Spleen (tissue), 11 donors: ENCODE measurements at regions not wholly inside any gene's neighbourhood (a gene's known extent, or its start where the extent isn't known, plus 50 kb on each side); places are given as distances from the start of the nearest gene placed in this dataset.

Source experiments
- DNase-seq: peaks from one replicate; pipeline ENCODE4 v3.0.0-alpha.2; 2020
- H3K27ac ChIP-seq, 8 donors: fragments of 200-600 bp; sonication (generic) in 7 of 8; 1 replicate in 4 of 8; 2 replicates in 4 of 8; pipeline versions ENCODE4 v1.5.0 to v1.8.0; 2016 to 2021; ENCODE audit warnings: inconsistent platforms in 4 of 8, mild to moderate bottlenecking in 4 of 8, moderate library complexity in 1 of 8
- H3K27me3 ChIP-seq, 7 donors: fragments of 200-600 bp; sonication (generic) in 6 of 7; replicated peaks in 1 of 7; 1 replicate in 4 of 7; 2 replicates in 3 of 7; pipeline versions ENCODE4 v1.5.0 to v1.8.0; 2016 to 2021; ENCODE audit warnings: inconsistent platforms in 3 of 7, mild to moderate bottlenecking in 1 of 7
- H3K36me3 ChIP-seq, 6 donors: fragments of 200-600 bp; sonication (generic) in 5 of 6; 1 replicate in 4 of 6; 2 replicates in 2 of 6; pipeline versions ENCODE4 v1.5.0 to v1.8.0; 2016 to 2021; ENCODE audit warnings: inconsistent platforms in 2 of 6
- H3K4me1 ChIP-seq, 6 donors: fragments of 200-600 bp; sonication (generic) in 5 of 6; 1 replicate in 3 of 6; 2 replicates in 3 of 6; pipeline versions ENCODE4 v1.5.0 to v1.8.0; 2016 to 2021; ENCODE audit warnings: inconsistent platforms in 3 of 6
- H3K4me3 ChIP-seq, 8 donors: fragments of 200-600 bp; sonication (generic) in 7 of 8; 1 replicate in 4 of 8; 2 replicates in 4 of 8; pipeline versions ENCODE4 v1.5.0 to v1.8.0; 2016 to 2021; ENCODE audit warnings: inconsistent platforms in 4 of 8, mild to moderate bottlenecking in 4 of 8, moderate library complexity in 2 of 8
- H3K9me3 ChIP-seq, 8 donors: fragments of 200-600 bp; sonication (generic) in 7 of 8; 1 replicate in 4 of 8; 2 replicates in 4 of 8; pipeline versions ENCODE4 v1.5.0 to v1.8.0; 2016 to 2021; ENCODE audit warnings: inconsistent platforms in 4 of 8
- CTCF ChIP-seq, 11 experiments: fragments of 200-600 bp in 7 of 11; fragments of 450-650 bp in 4 of 11; sonication (generic) in 4 of 11; IDR thresholded peaks in 8 of 11; conservative IDR thresholded peaks in 3 of 11; 1 replicate in 7 of 11; 2 replicates in 4 of 11; pipeline versions ENCODE4 v1.4.0 to v1.8.0; 2016 to 2021; ENCODE audit warnings: antibody characterized with exemption in 11 of 11, inconsistent platforms in 4 of 11, mild to moderate bottlenecking in 1 of 11
- POLR2A ChIP-seq, 3 donors: fragments of 450-650 bp; IDR thresholded peaks; one replicate each; pipeline ENCODE4 v1.5.1; 2017; ENCODE audit warnings: antibody characterized with exemption in 3 of 3, mild to moderate bottlenecking in 1 of 3
- POLR2AphosphoS5 ChIP-seq, 3 donors: sonication (generic); formaldehyde crosslinking; IDR thresholded peaks; one replicate each; pipeline ENCODE4 v1.5.1; 2017; ENCODE audit warnings: antibody characterized with exemption in 3 of 3
- WGBS, 5 donors: extraction: QIAGEN DNeasy Blood & Tissue Kit in 3 of 5; methylation state at CpG; one replicate each; pipeline versions ENCODE4 v1.1.5 to v1.1.7; 2013 to 2018; 5-methylcytosine and 5-hydroxymethylcytosine counted together
- intact Hi-C: fragments of 100-400 bp; cut with DNase I; formaldehyde crosslinking; loops from one replicate; pipeline ENCODE4 v1.15.0; 2023; ENCODE audit warnings: low total_unique reads
- donor health status: healthy with polysubstance abuse.
- donor health status: DM: no; HTN: no; CAD: no; lungs with moderate emphysema.
- donor health status: DM: no; HTN: no; CAD: no.
- donor health status: Bipolar disorder and iron deficiency.
- donor health status: healthy.
- donor health status: DM: no; HTN: no; CAD: no.
- donor health status: DM: yes; HTN: yes; CAD: no.

- Histone ChIP-seq H3K27me3 (no peaks in the 10 kb centered on the region), H3K4me1 (peaks cover 0 to 51% (median 10%) of the 10 kb centered on the region in 6 donors), H3K9me3 (no peaks in the 10 kb centered on the region), H3K36me3 (peaks cover 0 to 52% (median 10%) of the 10 kb centered on the region in 6 donors), H3K27ac (no peak overlapping the region), H3K4me3 (no peak overlapping the region)
- WGBS, 5 donors: 90 to 97% (median 92%) methylated on average over 4 of the region's 4 CpGs
- DNase-seq: no peak
- intact Hi-C loops: no loop called here
- TF ChIP-seq CTCF (IDR thresholded peaks at IDR 0.05 in 8 of 11, conservative IDR thresholded peaks at IDR 0.05 in 3 of 11) (no peak), POLR2A (IDR thresholded peaks at IDR 0.05) (no peak), POLR2AphosphoS5 (IDR thresholded peaks at IDR 0.05) (no peak)
Observed at GRCh38 chr2:74074487-74074886, 73.2 kb downstream of the BOLA3 start.

- intact Hi-C loops: no loop called here
- no peak for DNase-seq
- no peak overlapping the region for H3K4me3 ChIP-seq
- H3K36me3 ChIP-seq: peaks cover 0 to 54% (median 15%) of the 10 kb centered on the region in 6 donors
- 77 to 92% (median 88%) methylated on average over 1 of the region's 1 CpG for WGBS, 5 donors
- H3K9me3 ChIP-seq: no peaks in the 10 kb centered on the region
- H3K4me1 ChIP-seq: peaks cover 0 to 51% (median 12%) of the 10 kb centered on the region in 6 donors
- no peaks in the 10 kb centered on the region for H3K27me3 ChIP-seq
- no peak overlapping the region for H3K27ac ChIP-seq
- TF ChIP-seq CTCF (IDR thresholded peaks at IDR 0.05 in 8 of 11, conservative IDR thresholded peaks at IDR 0.05 in 3 of 11) (no peak), POLR2AphosphoS5 (IDR thresholded peaks at IDR 0.05) (no peak), POLR2A (IDR thresholded peaks at IDR 0.05) (no peak)
Observed at GRCh38 chr2:74076074-74076470, 71.6 kb downstream of the BOLA3 start.

GRCh38 chr2:74077636-74078035 is 70.1 kb downstream of the BOLA3 start:
- H3K9me3 ChIP-seq: no peaks in the 10 kb centered on the region
- intact Hi-C loops: no loop called here
- no peak overlapping the region for H3K27ac ChIP-seq
- TF ChIP-seq POLR2A (IDR thresholded peaks at IDR 0.05) (no peak), POLR2AphosphoS5 (IDR thresholded peaks at IDR 0.05) (no peak)
- DNase-seq: no peak
- H3K27me3 ChIP-seq: no peaks in the 10 kb centered on the region
- WGBS, 5 donors: 84 to 87% (median 85%) methylated on average over 7 of the region's 7 CpGs
- no peak overlapping the region for H3K4me3 ChIP-seq
- H3K36me3 ChIP-seq: peaks cover 0 to 70% (median 28%) of the 10 kb centered on the region in 6 donors
- H3K4me1 ChIP-seq: peaks cover 0 to 35% (median 8%) of the 10 kb centered on the region in 6 donors

GRCh38 chr2:74078466-74078865 is 69.2 kb downstream of the BOLA3 start:
- peaks cover 0 to 76% (median 30%) of the 10 kb centered on the region in 6 donors for H3K36me3 ChIP-seq
- no peak overlapping the region for H3K27ac ChIP-seq
- intact Hi-C loops: no loop called here
- no peak for TF ChIP-seq POLR2AphosphoS5 (IDR thresholded peaks at IDR 0.05)
- TF ChIP-seq POLR2A (IDR thresholded peaks at IDR 0.05): no peak
- no peak for TF ChIP-seq CTCF (IDR thresholded peaks at IDR 0.05 in 8 of 11, conservative IDR thresholded peaks at IDR 0.05 in 3 of 11)
- H3K4me1 ChIP-seq: peaks cover 0 to 27% (median 2%) of the 10 kb centered on the region in 6 donors
- no peak overlapping the region for H3K4me3 ChIP-seq
- no peak for DNase-seq
- no peaks in the 10 kb centered on the region for H3K9me3 ChIP-seq
- no peaks in the 10 kb centered on the region for H3K27me3 ChIP-seq
